Body of pancreas (tissue), 4 donors: ENCODE measurements at regions not wholly inside any gene's neighbourhood (a gene's known extent, or its start where the extent isn't known, plus 50 kb on each side); places are given as distances from the start of the nearest gene placed in this dataset.

Source experiments
- ATAC-seq: fragments of 150-250 bp; one replicate; pipeline ENCODE4 v1.9.1; 2016
- DNase-seq, 4 donors: peaks; one replicate each; pipeline ENCODE4 v3.0.0-alpha.2; 2019
- H3K27ac ChIP-seq, 4 donors: fragments of 200-600 bp; sonication (generic); 1 replicate in 3 of 4; 2 replicates in 1 of 4; pipeline versions ENCODE4 v1.5.1 to v1.6.1; 2016 to 2019; ENCODE audit warnings: mild to moderate bottlenecking in 1 of 4, mixed read lengths in 1 of 4, moderate library complexity in 1 of 4
- H3K27me3 ChIP-seq, 2 donors: fragments of 200-600 bp; sonication (generic); one replicate each; pipeline ENCODE4 v1.6.0; 2016; ENCODE audit warnings: mild to moderate bottlenecking in 1 of 2
- H3K36me3 ChIP-seq, 2 donors: fragments of 200-600 bp; sonication (generic); replicated peaks in 1 of 2; 2 replicates each; pipeline ENCODE4 v1.5.1; 2016; ENCODE audit warnings: low read depth in 2 of 2; ENCODE audit not compliant: insufficient read depth in 1 of 2
- H3K4me1 ChIP-seq: fragments of 200-600 bp; sonication (generic); one replicate; pipeline ENCODE4 v1.6.0; 2016
- H3K4me3 ChIP-seq, 2 donors: fragments of 200-600 bp; sonication (generic); 1 replicate in 1 of 2; 2 replicates in 1 of 2; pipeline ENCODE4 v1.5.1; 2016 to 2019
- H3K9me3 ChIP-seq, 3 donors: fragments of 200-600 bp; sonication (generic); 1 replicate in 2 of 3; 2 replicates in 1 of 3; pipeline ENCODE4 v1.5.1; 2016
- POLR2A ChIP-seq, 3 donors: fragments of 450-650 bp; IDR thresholded peaks; one replicate each; pipeline ENCODE4 v1.6.1; 2016; ENCODE audit warnings: antibody characterized with exemption in 3 of 3, mild to moderate bottlenecking in 2 of 3
- WGBS, 2 donors: methylation state at CpG; one replicate each; pipeline ENCODE4 v1.1.5; 2017; 5-methylcytosine and 5-hydroxymethylcytosine counted together
- intact Hi-C: fragments of 100-400 bp; cut with DNase I; formaldehyde crosslinking; loops from one replicate; pipeline ENCODE4 v1.15.1; 2023
- TF ChIP-seq, protein P1 (sequence below), 7 experiments: fragments of 450-650 bp in 4 of 7; fragments of 200-600 bp in 3 of 7; sonication (generic) in 3 of 7; IDR thresholded peaks; one replicate each; pipeline ENCODE4 v1.5.1; 2016 to 2019; ENCODE audit warnings: antibody characterized with exemption in 7 of 7

DNA sequence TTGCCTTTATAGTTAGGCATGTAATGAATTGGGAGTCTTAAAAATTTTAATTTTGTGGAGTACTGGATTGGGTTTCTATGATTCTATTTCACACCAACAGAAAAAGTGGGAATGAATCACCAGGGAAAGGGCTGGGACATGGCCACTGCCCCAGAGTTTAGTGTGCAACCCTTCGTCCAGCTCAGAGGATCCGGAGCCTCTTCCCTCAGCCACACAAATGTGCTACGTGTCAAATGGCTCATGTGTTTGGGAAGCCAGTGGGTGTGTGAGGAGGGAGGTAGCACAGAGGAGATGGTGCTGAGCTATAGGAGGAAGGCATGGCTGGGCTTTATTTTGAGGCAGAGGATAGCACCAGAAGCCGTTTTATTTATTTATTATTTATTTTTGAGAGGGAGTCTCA is 247.3 kb downstream of the SIPA1L2 start:
- 72 to 80% methylated on average over 4 of the region's 4 CpGs for WGBS, 2 donors
- H3K27me3 ChIP-seq, result no peaks in the 10 kb centered on the region
- intact Hi-C loops, result no loop called here
- ATAC-seq, result no peak
- no peak overlapping the region for H3K27ac ChIP-seq
- H3K36me3 ChIP-seq, result no peaks in the 10 kb centered on the region
- peaks cover 18% of the 10 kb centered on the region for H3K4me1 ChIP-seq
- no peak for DNase-seq
- no peak overlapping the region for H3K4me3 ChIP-seq
- H3K9me3 ChIP-seq, result no peaks in the 10 kb centered on the region
- TF ChIP-seq, protein P1, sequence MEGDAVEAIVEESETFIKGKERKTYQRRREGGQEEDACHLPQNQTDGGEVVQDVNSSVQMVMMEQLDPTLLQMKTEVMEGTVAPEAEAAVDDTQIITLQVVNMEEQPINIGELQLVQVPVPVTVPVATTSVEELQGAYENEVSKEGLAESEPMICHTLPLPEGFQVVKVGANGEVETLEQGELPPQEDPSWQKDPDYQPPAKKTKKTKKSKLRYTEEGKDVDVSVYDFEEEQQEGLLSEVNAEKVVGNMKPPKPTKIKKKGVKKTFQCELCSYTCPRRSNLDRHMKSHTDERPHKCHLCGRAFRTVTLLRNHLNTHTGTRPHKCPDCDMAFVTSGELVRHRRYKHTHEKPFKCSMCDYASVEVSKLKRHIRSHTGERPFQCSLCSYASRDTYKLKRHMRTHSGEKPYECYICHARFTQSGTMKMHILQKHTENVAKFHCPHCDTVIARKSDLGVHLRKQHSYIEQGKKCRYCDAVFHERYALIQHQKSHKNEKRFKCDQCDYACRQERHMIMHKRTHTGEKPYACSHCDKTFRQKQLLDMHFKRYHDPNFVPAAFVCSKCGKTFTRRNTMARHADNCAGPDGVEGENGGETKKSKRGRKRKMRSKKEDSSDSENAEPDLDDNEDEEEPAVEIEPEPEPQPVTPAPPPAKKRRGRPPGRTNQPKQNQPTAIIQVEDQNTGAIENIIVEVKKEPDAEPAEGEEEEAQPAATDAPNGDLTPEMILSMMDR (IDR thresholded peaks at IDR 0.05), result no peak
- no peak for TF ChIP-seq POLR2A (IDR thresholded peaks at IDR 0.05)

DNA sequence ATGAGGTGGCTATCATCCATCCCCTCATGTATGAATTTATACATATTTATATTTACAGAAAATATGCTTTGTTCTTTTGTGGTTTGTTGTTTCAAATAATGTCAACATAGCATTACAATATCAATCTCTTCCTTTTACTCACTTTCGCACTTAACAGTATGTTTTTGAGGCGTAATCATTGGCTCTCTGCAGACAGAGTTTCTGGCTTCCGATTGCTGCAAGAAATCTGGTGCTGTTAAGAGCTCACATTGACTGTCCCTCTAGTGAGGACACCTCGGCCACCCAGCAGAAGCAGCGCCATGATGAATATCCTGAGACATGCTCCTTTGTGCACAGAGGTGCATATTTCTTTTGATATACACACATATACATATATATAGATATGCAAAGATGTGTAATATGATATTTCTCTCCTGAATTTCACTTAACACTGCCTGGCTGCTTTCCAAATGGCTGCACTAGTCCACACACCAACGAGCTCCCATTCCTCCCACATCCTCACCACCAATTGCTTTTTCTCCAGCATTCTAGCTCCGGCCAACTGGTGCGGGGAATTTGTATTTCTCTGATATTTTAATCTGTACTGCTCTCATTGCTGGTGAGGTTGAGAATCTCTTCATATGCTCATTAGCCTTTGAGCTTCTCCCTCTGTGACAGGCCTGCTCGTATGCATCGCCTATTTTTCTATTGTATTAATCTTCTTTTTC is 248.4 kb downstream of the SIPA1L2 start:
- Histone ChIP-seq H3K4me1 (peaks cover 18% of the 10 kb centered on the region), H3K36me3 (no peaks in the 10 kb centered on the region), H3K4me3 (no peak overlapping the region), H3K27me3 (no peaks in the 10 kb centered on the region), H3K27ac (no peak overlapping the region), H3K9me3 (no peaks in the 10 kb centered on the region)
- DNase-seq (no peak), ATAC-seq (no peak)
- WGBS, 2 donors, result 87 to 91% methylated on average over 10 of the region's 10 CpGs
- intact Hi-C loops, result no loop called here
- no peak for TF ChIP-seq POLR2A (IDR thresholded peaks at IDR 0.05)
- TF ChIP-seq, protein P1 (IDR thresholded peaks at IDR 0.05), result no peak

- WGBS, 2 donors, result 85 to 93% methylated on average over 3 of the region's 3 CpGs
- no peak for ATAC-seq
- H3K27ac ChIP-seq, result no peak overlapping the region
- no peak for TF ChIP-seq POLR2A (IDR thresholded peaks at IDR 0.05)
- TF ChIP-seq, protein P1 (IDR thresholded peaks at IDR 0.05), result no peak
- no peaks in the 10 kb centered on the region for H3K27me3 ChIP-seq
- intact Hi-C loops, result no loop called here
- H3K36me3 ChIP-seq, result no peaks in the 10 kb centered on the region
- H3K4me3 ChIP-seq, result no peak overlapping the region
- H3K4me1 ChIP-seq, result peaks cover 18% of the 10 kb centered on the region
- DNase-seq, result no peak
- no peaks in the 10 kb centered on the region for H3K9me3 ChIP-seq
These were observed 249.3 kb downstream of the SIPA1L2 start for GRCh38 chr1:232380596-232380995.

- WGBS, 2 donors, result 96 to 100% methylated on average over 3 of the region's 3 CpGs
- TF ChIP-seq, protein P1 (IDR thresholded peaks at IDR 0.05), result no peak
- no peak for TF ChIP-seq POLR2A (IDR thresholded peaks at IDR 0.05)
- Histone ChIP-seq H3K36me3 (no peaks in the 10 kb centered on the region), H3K9me3 (no peaks in the 10 kb centered on the region), H3K4me1 (peaks cover 18% of the 10 kb centered on the region), H3K27me3 (no peaks in the 10 kb centered on the region), H3K27ac (no peak overlapping the region), H3K4me3 (no peak overlapping the region)
- intact Hi-C loops, result no loop called here
- DNase-seq, result no peak
- no peak for ATAC-seq
These were observed 249.8 kb downstream of the SIPA1L2 start for GRCh38 chr1:232380131-232380530.

DNA sequence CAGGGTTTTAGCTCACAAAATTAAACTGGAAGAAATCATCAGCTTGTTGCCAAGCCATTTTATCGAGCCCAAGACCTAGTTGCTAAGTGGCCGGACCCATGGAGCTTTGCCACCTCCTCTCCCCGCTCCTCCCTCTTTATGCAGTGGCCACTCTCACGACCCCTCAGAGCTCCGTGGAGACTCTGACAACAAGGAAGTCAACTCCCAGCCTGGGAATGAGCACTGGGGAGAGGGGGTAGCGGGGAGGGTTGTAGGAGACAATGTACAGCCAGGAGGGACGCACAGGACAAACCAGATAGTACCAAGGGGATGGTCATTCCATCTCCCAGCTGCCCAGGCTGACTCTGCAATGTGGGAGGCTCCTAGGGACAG is 250.9 kb downstream of the SIPA1L2 start:
- DNase-seq, result no peak

More for the DNA sequence above, 250.9 kb downstream of the SIPA1L2 start:
- H3K4me3 ChIP-seq, result no peak overlapping the region
- TF ChIP-seq, protein P1 (IDR thresholded peaks at IDR 0.05), result no peak
- TF ChIP-seq POLR2A (IDR thresholded peaks at IDR 0.05), result no peak
- no peaks in the 10 kb centered on the region for H3K36me3 ChIP-seq
- 66 to 73% methylated on average over 7 of the region's 7 CpGs for WGBS, 2 donors
- H3K27ac ChIP-seq, result peak overlapping the region; percentile 62 to 78 (median 66)
- intact Hi-C loops, result no loop called here
- no peak for ATAC-seq
- no peaks in the 10 kb centered on the region for H3K27me3 ChIP-seq
- H3K9me3 ChIP-seq, result no peaks in the 10 kb centered on the region
- H3K4me1 ChIP-seq, result peaks cover 18% of the 10 kb centered on the region
